Pancreas (tissue), 10 donors: ENCODE measurements at regions not wholly inside any gene's neighbourhood (a gene's known extent, or its start where the extent isn't known, plus 50 kb on each side); places are given as distances from the start of the nearest gene placed in this dataset.

ENCODE experiments used
- ATAC-seq, 4 donors: fragments of 200-7000 bp; cut with Tn5 transposase; one replicate each; pipeline versions ENCODE4 v1.8.0 to v1.9.1; 2020; ENCODE audit warnings: mild to moderate bottlenecking in 4 of 4, moderate library complexity in 4 of 4
- DNase-seq, 6 donors: peaks; one replicate each; pipeline ENCODE4 v3.0.0-alpha.2; 2020
- FAIRE-seq: peaks from 2 replicates; lab custom pipeline; 2012; peaks lifted over from hg19 to GRCh38; lab: Jason Lieb, UNC
- H3K27ac ChIP-seq, 4 donors: fragments of 200-600 bp; sonication (generic); 1 replicate in 3 of 4; 2 replicates in 1 of 4; pipeline versions ENCODE4 v1.5.0 to v1.8.0; 2020
- H3K27me3 ChIP-seq, 4 donors: fragments of 200-600 bp; one replicate each; pipeline ENCODE4 v1.8.0; 2021
- H3K36me3 ChIP-seq, 3 donors: fragments of 200-600 bp; sonication (generic) in 1 of 3; one replicate each; pipeline versions ENCODE4 v1.5.0 to v1.8.0; 2020 to 2021
- H3K4me1 ChIP-seq, 3 donors: fragments of 200-600 bp; one replicate each; pipeline ENCODE4 v1.8.0; 2021
- H3K4me3 ChIP-seq, 4 donors: fragments of 200-600 bp; sonication (generic) in 2 of 4; one replicate each; pipeline versions ENCODE4 v1.5.0 to v1.8.0; 2020 to 2021
- H3K9me3 ChIP-seq, 4 donors: fragments of 200-600 bp; one replicate each; pipeline ENCODE4 v1.8.0; 2021
- CTCF ChIP-seq, 4 donors: fragments of 200-600 bp; sonication (generic) in 3 of 4; IDR thresholded peaks; one replicate each; pipeline versions ENCODE4 v1.5.0 to v1.8.0; 2021; ENCODE audit warnings: antibody characterized with exemption in 4 of 4
- WGBS, 2 donors: extraction: QIAGEN DNeasy Blood & Tissue Kit; methylation state at CpG; one replicate each; pipeline ENCODE4 v1.1.7; 2013; 5-methylcytosine and 5-hydroxymethylcytosine counted together
- intact Hi-C, 3 donors: fragments of 100-400 bp; cut with DNase I; formaldehyde crosslinking; loops; one replicate each; pipeline versions ENCODE4 v1.11.1 to v1.14.2; 2022
- donor health status: healthy with polysubstance abuse.
- donor health status: DM: no; HTN: no; CAD: no; lungs with moderate emphysema.
- donor health status: DM: no; HTN: no; CAD: no.
- donor health status: control.
- donor health status: control.
- donor health status: Bipolar disorder and iron deficiency.
- donor health status: DM: yes; HTN: yes; CAD: no.
- donor health status: DM: no; HTN: no; CAD: no.
- donor health status: DM: no; HTN: no; CAD: no.
- donor health status: DM: yes; HTN: yes; CAD: no.

GRCh38 chr14:22336031-22336430 is 253.0 kb downstream of the DAD1 start:
- no peak for FAIRE-seq
- H3K9me3 ChIP-seq = no peaks in the 10 kb centered on the region
- WGBS, 2 donors = 31 to 34% methylated on average over 6 of the region's 6 CpGs
- no peaks in the 10 kb centered on the region for H3K36me3 ChIP-seq
- H3K27ac ChIP-seq = no peak overlapping the region
- peaks cover 0 to 12% (median 6%) of the 10 kb centered on the region in 3 donors for H3K4me1 ChIP-seq
- no peak for DNase-seq
- no peak for TF ChIP-seq CTCF (IDR thresholded peaks at IDR 0.05)
- H3K4me3 ChIP-seq = no peak overlapping the region
- H3K27me3 ChIP-seq = no peaks in the 10 kb centered on the region
- ATAC-seq = no peak
- intact Hi-C loops = loop anchor here in 1 of 3 donors (5.0 kb wide), 1 partner anchor 36 kb away; no protein-coding TSS in a partner anchor

- no peak for DNase-seq
- intact Hi-C loops = loop anchor here in 1 of 3 donors (5.0 kb wide), 1 partner anchor 38 kb away; no protein-coding TSS in a partner anchor
- H3K27ac ChIP-seq = no peak overlapping the region
- H3K36me3 ChIP-seq = no peaks in the 10 kb centered on the region
- H3K4me1 ChIP-seq = peaks cover 0 to 12% (median 6%) of the 10 kb centered on the region in 3 donors
- WGBS, 2 donors = 69 to 75% methylated on average over 4 of the region's 4 CpGs
- FAIRE-seq = no peak
- no peak overlapping the region for H3K4me3 ChIP-seq
- no peak for TF ChIP-seq CTCF (IDR thresholded peaks at IDR 0.05)
- peak in 2 of 4 donors; percentile 6 to 36 for ATAC-seq
- H3K27me3 ChIP-seq = no peaks in the 10 kb centered on the region
- no peaks in the 10 kb centered on the region for H3K9me3 ChIP-seq
Observed at GRCh38 chr14:22334627-22335026, 254.4 kb downstream of the DAD1 start.

- Histone ChIP-seq H3K4me3 (no peak overlapping the region), H3K27me3 (no peaks in the 10 kb centered on the region), H3K4me1 (peaks cover 0 to 12% (median 6%) of the 10 kb centered on the region in 3 donors), H3K9me3 (no peaks in the 10 kb centered on the region), H3K36me3 (no peaks in the 10 kb centered on the region), H3K27ac (no peak overlapping the region)
- FAIRE-seq (no peak), ATAC-seq (no peak), DNase-seq (no peak)
- intact Hi-C loops = no loop called here
- WGBS, 2 donors = 28 to 29% methylated on average over 4 of the region's 4 CpGs
- TF ChIP-seq CTCF (IDR thresholded peaks at IDR 0.05) = no peak
Observed at GRCh38 chr14:22334275-22334577, 254.8 kb downstream of the DAD1 start.

- ATAC-seq = peak; percentile 92 to 96 (median 93)
- Histone ChIP-seq H3K27me3 (no peaks in the 10 kb centered on the region), H3K9me3 (no peaks in the 10 kb centered on the region), H3K27ac (peak overlapping the region in 2 of 4 donors; percentile 30 to 39), H3K4me3 (no peak overlapping the region), H3K36me3 (no peaks in the 10 kb centered on the region), H3K4me1 (peaks cover 0 to 12% (median 6%) of the 10 kb centered on the region in 3 donors)
- DNase-seq = peak in 3 of 6 donors; percentile 13 to 57 (median 22)
- intact Hi-C loops = no loop called here
- no peak for TF ChIP-seq CTCF (IDR thresholded peaks at IDR 0.05)
- 32 to 33% methylated on average over 6 of the region's 6 CpGs for WGBS, 2 donors
- FAIRE-seq = no peak
Observed at GRCh38 chr14:22333422-22334274, 255.4 kb downstream of the DAD1 start.
